ENCODE measurements at regions not wholly inside any gene's neighbourhood (a gene's known extent, or its start where the extent isn't known, plus 50 kb on each side); places are given as distances from the start of the nearest gene placed in this dataset.

GRCh38 chr1:55289614-55290013 is 74.5 kb upstream of the USP24 start:
- Histone ChIP-seq H3K4me1 (ENCODE audit: insufficient read depth) (peaks cover 2% of the 10 kb centered on the region), H3K36me3 (no peaks in the 10 kb centered on the region), H3K27ac (no peak overlapping the region), H3K27me3 (no peaks in the 10 kb centered on the region), H3K9me3 (no peaks in the 10 kb centered on the region), H3K4me3 (no peak overlapping the region)
- TF ChIP-seq EP300 (IDR thresholded peaks at IDR 0.05): no peak
- no peak for TF ChIP-seq CTCF (IDR thresholded peaks at IDR 0.05)
- no peak for TF ChIP-seq POLR2A (IDR thresholded peaks at IDR 0.05)
- intact Hi-C loops (cut with DNase I): loop anchor here in 3 of 4 donors (5.0 to 10.0 kb wide), 3 partner anchors 1293 to 1415 kb away; no protein-coding TSS in a partner anchor
- no peak for DNase-seq
- WGBS, 3 donors: 88 to 92% (median 89%) methylated on average over 5 of the region's 5 CpGs

- TF ChIP-seq EP300 (IDR thresholded peaks at IDR 0.05) (no peak), CTCF (IDR thresholded peaks at IDR 0.05) (no peak), POLR2A (IDR thresholded peaks at IDR 0.05) (no peak)
- no peak overlapping the region for H3K4me3 ChIP-seq
- DNase-seq: no peak
- H3K36me3 ChIP-seq: no peaks in the 10 kb centered on the region
- H3K9me3 ChIP-seq: no peaks in the 10 kb centered on the region
- intact Hi-C loops (cut with DNase I): loop anchor here in 3 of 4 donors (5.0 to 10.0 kb wide), 3 partner anchors 1293 to 1416 kb away; no protein-coding TSS in a partner anchor
- H3K4me1 ChIP-seq (ENCODE audit: insufficient read depth): peaks cover 2% of the 10 kb centered on the region
- 98% methylated on average over 7 of the region's 7 CpGs for WGBS, 3 donors
- no peaks in the 10 kb centered on the region for H3K27me3 ChIP-seq
- no peak overlapping the region for H3K27ac ChIP-seq
Observed at GRCh38 chr1:55289042-55289441, 73.9 kb upstream of the USP24 start.

GRCh38 chr1:55288245-55288644 is 73.1 kb upstream of the USP24 start:
- Histone ChIP-seq H3K27me3 (no peaks in the 10 kb centered on the region), H3K36me3 (no peaks in the 10 kb centered on the region), H3K27ac (no peak overlapping the region), H3K9me3 (no peaks in the 10 kb centered on the region), H3K4me1 (ENCODE audit: insufficient read depth) (peaks cover 2% of the 10 kb centered on the region), H3K4me3 (no peak overlapping the region)
- peak in 1 of 5 donors; percentile 29 for DNase-seq
- intact Hi-C loops (cut with DNase I): loop anchor here in 3 of 4 donors (5.0 to 10.0 kb wide), 3 partner anchors 1294 to 1417 kb away; no protein-coding TSS in a partner anchor
- 90 to 97% (median 92%) methylated on average over 13 of the region's 13 CpGs for WGBS, 3 donors
- TF ChIP-seq CTCF (IDR thresholded peaks at IDR 0.05): no peak
- no peak for TF ChIP-seq POLR2A (IDR thresholded peaks at IDR 0.05)
- no peak for TF ChIP-seq EP300 (IDR thresholded peaks at IDR 0.05)

GRCh38 chr1:55287723-55288122 is 72.6 kb upstream of the USP24 start:
- Histone ChIP-seq H3K27me3 (no peaks in the 10 kb centered on the region), H3K4me1 (ENCODE audit: insufficient read depth) (peaks cover 2% of the 10 kb centered on the region), H3K9me3 (no peaks in the 10 kb centered on the region), H3K36me3 (no peaks in the 10 kb centered on the region), H3K4me3 (no peak overlapping the region), H3K27ac (no peak overlapping the region)
- 85 to 89% (median 87%) methylated on average over 9 of the region's 9 CpGs for WGBS, 3 donors
- intact Hi-C loops (cut with DNase I): loop anchor here in 3 of 4 donors (5.0 to 10.0 kb wide), 3 partner anchors 1295 to 1417 kb away; no protein-coding TSS in a partner anchor
- DNase-seq: no peak
- TF ChIP-seq POLR2A (IDR thresholded peaks at IDR 0.05) (no peak), CTCF (IDR thresholded peaks at IDR 0.05) (no peak), EP300 (IDR thresholded peaks at IDR 0.05) (no peak)

All from ovary (tissue), 7 donors.